MM.1S (cell line): ENCODE measurements at regions not wholly inside any gene's neighbourhood (a gene's known extent, or its start where the extent isn't known, plus 50 kb on each side); places are given as distances from the start of the nearest gene placed in this dataset.

Experiments used
- EZH2 ChIP-seq: fragments of 300-600 bp; sonication (generic); optimal IDR thresholded peaks from 2 replicates; pipeline ENCODE3; 2017; ENCODE audit warnings: low read depth, mild to moderate bottlenecking, antibody characterized with exemption, low read length, mixed read lengths
- EZH2phosphoT487 ChIP-seq: fragments of 300-600 bp; sonication (generic); IDR thresholded peaks from 2 replicates; pipeline ENCODE4 v1.6.1; 2018; ENCODE audit warnings: antibody characterized with exemption, low read length
- TF ChIP-seq, protein P1 (sequence below): fragments of 300-600 bp; sonication (generic); IDR thresholded peaks from 2 replicates; pipeline ENCODE4 v1.5.1; 2016; ENCODE audit warnings: antibody characterized with exemption, low read length, mixed read lengths

DNA sequence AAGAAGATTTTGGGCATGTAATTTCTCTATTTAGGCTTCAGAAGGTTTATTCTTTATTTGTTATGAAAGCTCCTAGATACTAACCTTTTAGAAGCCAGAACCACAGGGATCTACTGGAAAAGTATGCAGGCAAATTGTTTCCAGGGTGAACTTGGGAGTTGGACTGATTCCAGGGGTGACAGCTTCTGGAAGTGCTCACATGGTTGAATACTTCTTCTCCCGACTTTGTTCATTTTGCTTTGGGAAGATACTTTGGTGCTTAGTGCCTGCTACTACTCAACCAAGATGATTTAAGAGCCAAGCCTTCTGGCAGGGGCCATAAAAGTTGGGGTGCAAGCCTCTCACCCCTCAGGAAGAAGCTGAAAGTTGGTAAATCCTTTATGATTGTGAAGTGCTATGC, 445.6 kb downstream of the ACTRT1 start:
- no peak for TF ChIP-seq EZH2
- TF ChIP-seq, protein P1, sequence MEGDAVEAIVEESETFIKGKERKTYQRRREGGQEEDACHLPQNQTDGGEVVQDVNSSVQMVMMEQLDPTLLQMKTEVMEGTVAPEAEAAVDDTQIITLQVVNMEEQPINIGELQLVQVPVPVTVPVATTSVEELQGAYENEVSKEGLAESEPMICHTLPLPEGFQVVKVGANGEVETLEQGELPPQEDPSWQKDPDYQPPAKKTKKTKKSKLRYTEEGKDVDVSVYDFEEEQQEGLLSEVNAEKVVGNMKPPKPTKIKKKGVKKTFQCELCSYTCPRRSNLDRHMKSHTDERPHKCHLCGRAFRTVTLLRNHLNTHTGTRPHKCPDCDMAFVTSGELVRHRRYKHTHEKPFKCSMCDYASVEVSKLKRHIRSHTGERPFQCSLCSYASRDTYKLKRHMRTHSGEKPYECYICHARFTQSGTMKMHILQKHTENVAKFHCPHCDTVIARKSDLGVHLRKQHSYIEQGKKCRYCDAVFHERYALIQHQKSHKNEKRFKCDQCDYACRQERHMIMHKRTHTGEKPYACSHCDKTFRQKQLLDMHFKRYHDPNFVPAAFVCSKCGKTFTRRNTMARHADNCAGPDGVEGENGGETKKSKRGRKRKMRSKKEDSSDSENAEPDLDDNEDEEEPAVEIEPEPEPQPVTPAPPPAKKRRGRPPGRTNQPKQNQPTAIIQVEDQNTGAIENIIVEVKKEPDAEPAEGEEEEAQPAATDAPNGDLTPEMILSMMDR = no peak
- TF ChIP-seq EZH2phosphoT487 = no peak
